ENCODE measurements at regions not wholly inside any gene's neighbourhood (a gene's known extent, or its start where the extent isn't known, plus 50 kb on each side); places are given as distances from the start of the nearest gene placed in this dataset.

DNA sequence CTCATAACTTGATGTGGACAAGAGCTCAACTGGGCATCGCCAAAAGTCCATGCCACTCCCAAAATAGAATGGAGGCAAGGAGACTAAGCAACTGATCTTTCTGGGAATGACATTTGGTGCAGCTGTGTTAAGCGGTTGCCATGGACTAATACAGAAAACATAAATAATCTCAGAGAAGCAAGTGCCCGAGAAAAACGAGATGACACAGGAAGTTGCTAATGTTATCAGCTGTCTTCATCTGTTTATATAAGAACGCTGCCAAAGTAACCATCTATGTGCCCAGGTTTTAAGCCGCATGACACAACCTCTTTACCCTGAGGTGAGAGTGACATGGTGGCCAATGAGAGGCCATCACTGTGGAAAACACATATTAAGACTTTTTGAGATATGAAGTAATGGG lies 54.9 kb upstream of the SACS start:
- DNase-seq, result peak; percentile 86

GRCh38 chr13:23496255-23496654 lies 62.8 kb upstream of the SACS start:
- DNase-seq, result no peak

DNA sequence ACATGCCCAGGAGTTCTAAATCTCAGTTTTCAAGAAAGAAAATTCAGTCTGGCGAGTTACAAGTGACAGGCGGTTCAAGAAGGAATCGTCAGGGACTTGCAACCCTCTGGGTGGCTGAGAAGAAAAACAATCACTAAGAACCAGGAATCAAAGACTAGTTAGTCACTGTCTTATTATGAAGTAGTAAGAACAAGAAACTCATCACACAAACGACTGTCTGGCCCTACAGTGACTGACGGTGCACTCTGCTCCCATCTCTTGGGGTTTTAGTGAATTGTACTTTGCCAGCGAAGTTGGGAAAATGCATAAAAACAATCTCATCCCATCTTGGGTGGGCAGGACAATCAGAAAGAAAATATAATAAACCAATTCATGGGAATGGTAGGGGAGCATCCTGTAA lies 63.7 kb upstream of the SACS start:
- no peak for DNase-seq

DNA sequence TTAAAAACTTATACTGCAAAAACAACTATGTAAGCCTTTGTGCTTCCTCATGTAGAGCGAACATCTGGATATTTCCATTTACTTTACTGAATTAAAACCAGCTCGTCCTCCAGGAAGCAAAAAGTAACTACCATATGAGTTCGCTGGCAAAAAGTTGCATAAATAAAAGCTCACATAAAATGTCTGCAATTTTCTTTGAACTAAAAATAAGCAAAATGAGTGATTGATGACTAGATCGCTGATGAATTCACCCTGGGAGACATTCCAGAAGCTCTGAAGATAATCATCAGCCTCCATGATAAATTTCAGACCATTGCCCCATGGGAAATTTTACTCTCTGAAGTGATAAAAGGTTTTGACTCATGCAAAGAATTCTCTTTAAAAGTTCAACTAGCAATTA lies 67.3 kb upstream of the SACS start:
- DNase-seq, result no peak

DNA sequence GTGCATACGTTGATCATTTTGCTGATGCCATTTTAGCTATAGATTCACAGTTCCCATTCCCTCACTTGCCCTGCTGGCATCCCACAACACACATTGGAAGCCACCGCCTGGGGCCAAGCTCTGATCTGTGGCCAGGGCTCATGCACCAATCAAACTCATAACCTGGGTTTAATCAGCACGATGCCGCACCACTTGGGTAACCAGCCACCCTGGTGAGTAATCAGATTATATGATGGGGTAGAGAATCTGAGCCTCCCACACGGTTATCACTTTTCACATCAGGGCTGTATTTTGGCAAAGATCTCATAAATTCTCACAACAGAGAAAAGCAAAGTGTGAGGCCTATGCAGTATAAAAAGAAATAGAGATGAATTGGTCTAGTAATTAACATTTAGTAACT lies 66.0 kb upstream of the TNFRSF19 start:
- no peak for DNase-seq

GRCh38 chr13:23505007-23505406 lies 65.2 kb upstream of the TNFRSF19 start:
- DNase-seq, result no peak

- DNase-seq, result no peak
These were observed 64.0 kb upstream of the TNFRSF19 start for GRCh38 chr13:23506071-23506806.

GRCh38 chr13:23506807-23507291 lies 63.4 kb upstream of the TNFRSF19 start:
- no peak for DNase-seq

- no peak for DNase-seq
These were observed 60.2 kb upstream of the TNFRSF19 start for GRCh38 chr13:23509781-23510543.

DNA sequence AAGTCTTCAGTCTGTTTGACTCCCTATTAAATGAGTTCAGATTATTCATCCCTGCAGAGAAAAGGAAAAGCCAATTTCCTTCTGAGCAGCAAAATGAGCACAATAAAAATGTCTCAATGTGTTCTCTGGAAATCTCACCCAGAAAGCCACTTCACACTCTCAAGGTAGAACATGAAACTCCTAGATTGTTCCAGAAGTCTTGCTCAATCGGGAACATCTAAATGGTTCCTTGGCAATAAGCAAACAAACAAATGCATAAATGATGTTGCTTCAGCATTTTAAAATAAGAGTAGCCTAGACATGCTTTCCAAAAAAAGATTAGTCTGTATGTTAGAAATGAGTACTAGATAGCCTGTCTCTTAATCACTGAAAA lies 59.7 kb upstream of the TNFRSF19 start:
- no peak for DNase-seq

- DNase-seq, result no peak
These were observed 59.1 kb upstream of the TNFRSF19 start for GRCh38 chr13:23510979-23511735.

GRCh38 chr13:23512762-23513395 lies 57.3 kb upstream of the TNFRSF19 start:
- DNase-seq, result no peak

DNA sequence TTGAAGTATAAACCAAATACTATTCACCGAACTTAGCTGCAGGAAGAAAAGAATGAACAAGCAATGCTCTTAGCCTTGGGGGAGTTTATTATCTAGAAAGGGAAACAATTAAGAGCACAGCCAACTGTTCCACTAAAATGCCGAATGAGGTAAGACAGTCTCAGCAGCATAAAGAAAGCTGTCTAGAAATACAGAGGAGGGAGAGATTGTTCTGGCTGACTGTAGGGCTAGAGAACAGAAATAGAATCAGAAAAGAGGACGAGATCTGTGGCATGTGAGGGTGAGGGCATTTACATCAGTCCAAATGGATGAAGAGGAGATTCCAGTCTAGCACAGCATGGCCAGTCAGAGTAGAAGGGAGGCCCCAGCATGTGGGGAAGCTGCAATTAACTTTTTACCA lies 56.8 kb upstream of the TNFRSF19 start:
- no peak for DNase-seq

GRCh38 chr13:23514076-23514475 lies 56.1 kb upstream of the TNFRSF19 start:
- DNase-seq, result no peak

DNA sequence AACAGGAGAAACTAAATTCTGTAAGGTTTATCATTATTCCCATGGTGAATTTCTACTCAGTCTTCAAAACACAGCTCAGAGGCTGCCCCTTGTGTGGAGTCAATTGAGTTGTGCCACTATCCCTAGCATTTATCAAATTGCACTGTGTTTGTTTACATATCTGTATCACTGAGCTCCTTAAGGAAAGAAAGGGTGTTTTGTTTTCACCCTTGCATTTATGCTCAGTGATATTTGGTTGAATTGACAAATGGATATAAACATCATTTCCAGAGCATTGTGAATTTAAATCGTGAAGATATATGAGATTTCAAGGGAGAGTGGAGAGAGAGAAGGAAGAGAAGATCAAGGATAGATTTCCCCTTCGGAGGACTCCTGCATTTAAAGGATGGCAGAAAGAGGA lies 55.1 kb upstream of the TNFRSF19 start:
- no peak for DNase-seq

DNA sequence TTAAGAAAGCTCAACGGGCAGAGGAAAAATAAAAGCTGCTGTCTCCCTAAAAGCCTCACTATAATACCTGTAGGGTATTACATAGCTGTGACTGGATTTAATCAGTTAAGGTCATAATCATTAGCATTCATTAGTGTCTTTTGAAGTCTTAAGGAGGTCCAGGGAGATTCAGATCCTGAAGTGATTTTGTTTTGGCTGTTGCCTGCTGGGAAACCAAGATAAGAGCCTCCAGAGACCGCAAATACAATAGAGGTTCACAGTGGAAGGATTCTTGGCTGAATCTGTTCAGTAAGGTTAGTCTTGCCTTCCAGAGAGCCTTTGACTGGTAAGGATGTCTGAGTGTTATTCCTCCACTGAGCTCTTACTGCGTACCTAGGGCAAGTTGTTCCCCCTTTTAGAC lies 54.0 kb upstream of the TNFRSF19 start:
- no peak for DNase-seq

DNA sequence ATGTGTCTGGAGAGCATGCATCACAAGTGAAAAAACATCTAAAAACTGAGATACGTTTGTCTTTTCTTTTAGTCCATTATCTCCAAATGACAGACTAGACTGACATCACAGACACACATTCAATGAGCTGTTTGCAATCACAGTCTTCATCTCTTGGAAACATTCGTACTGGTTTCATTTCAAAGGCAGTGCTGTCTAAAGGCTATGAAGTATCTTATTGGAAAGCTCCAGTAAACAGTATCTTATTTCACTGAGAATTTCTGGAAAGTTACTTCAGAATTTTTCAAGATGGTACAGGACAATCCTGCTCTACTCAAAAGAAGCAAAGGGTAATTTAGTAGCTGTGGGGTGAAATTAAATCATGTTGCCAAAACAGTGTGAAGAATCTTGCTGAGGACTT lies 53.5 kb upstream of the TNFRSF19 start:
- no peak for DNase-seq

DNA sequence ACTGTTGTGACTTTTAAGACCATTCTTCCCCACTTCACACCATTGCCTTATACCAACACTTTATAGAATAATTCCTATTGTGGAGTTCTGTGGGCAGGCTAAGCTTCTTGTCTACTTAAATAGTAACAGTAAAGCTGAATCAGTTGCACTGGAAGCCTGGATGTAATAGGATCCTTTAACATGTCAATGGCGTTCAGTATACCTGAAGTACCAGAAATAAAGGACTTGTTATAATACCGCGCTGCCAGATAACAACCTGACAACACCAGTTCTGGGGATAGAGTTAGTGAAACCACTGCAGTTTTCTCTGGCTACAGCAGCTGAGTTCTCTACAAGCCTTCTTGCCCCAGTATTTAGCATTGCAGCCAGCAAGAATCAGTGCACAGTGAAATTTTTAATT lies 52.0 kb upstream of the TNFRSF19 start:
- DNase-seq, result peak; percentile 15

All from NCI-H510A treated with DMSO at 0.1 percent for 48 hours (cell line).